Muscle of back (tissue), 3 donors: ENCODE measurements at regions not wholly inside any gene's neighbourhood (a gene's known extent, or its start where the extent isn't known, plus 50 kb on each side); places are given as distances from the start of the nearest gene placed in this dataset.

Experiments
- DNase-seq, 3 donors: peaks; one replicate each; pipeline versions ENCODE4 v3.0.0 to v3.0.0-alpha.2; 2013

- DNase-seq = no peak
These were observed 83.5 kb downstream of the TBX22 start for GRCh38 chrX:80098038-80098437.

GRCh38 chrX:80120335-80120734 is 105.8 kb downstream of the TBX22 start:
- no peak for DNase-seq

- no peak for DNase-seq
These were observed 124.4 kb downstream of the TBX22 start for GRCh38 chrX:80138938-80139337.

- DNase-seq = no peak
These were observed 125.0 kb downstream of the TBX22 start for GRCh38 chrX:80139564-80139963.

- no peak for DNase-seq
These were observed 156.0 kb downstream of the TBX22 start for GRCh38 chrX:80170581-80170980.

GRCh38 chrX:80173261-80173660 is 158.7 kb downstream of the TBX22 start:
- no peak for DNase-seq

GRCh38 chrX:80174925-80175574 is 160.5 kb downstream of the TBX22 start:
- DNase-seq = no peak

GRCh38 chrX:80181079-80181478 is 166.5 kb downstream of the TBX22 start:
- DNase-seq = no peak

- no peak for DNase-seq
These were observed 170.3 kb downstream of the TBX22 start for GRCh38 chrX:80184854-80185253.

GRCh38 chrX:80206647-80207046 is 192.1 kb downstream of the TBX22 start:
- no peak for DNase-seq

- no peak for DNase-seq
These were observed 192.8 kb downstream of the TBX22 start for GRCh38 chrX:80207327-80207726.

- DNase-seq = peak in 1 of 3 donors; percentile 6
These were observed 201.5 kb downstream of the TBX22 start for GRCh38 chrX:80216086-80216485.

- no peak for DNase-seq
These were observed 196.2 kb upstream of the TENT5D start for GRCh38 chrX:80223982-80224579.

- no peak for DNase-seq
These were observed 190.6 kb upstream of the TENT5D start for GRCh38 chrX:80229626-80230025.

- DNase-seq = no peak
These were observed 183.2 kb upstream of the TENT5D start for GRCh38 chrX:80237072-80237471.

GRCh38 chrX:80246271-80246670 is 174.0 kb upstream of the TENT5D start:
- peak in 1 of 3 donors; percentile 3 for DNase-seq

- no peak for DNase-seq
These were observed 154.0 kb upstream of the TENT5D start for GRCh38 chrX:80266287-80266686.

GRCh38 chrX:80266979-80267378 is 153.3 kb upstream of the TENT5D start:
- no peak for DNase-seq

- no peak for DNase-seq
These were observed 152.5 kb upstream of the TENT5D start for GRCh38 chrX:80267790-80268189.

- DNase-seq = no peak
These were observed 137.7 kb upstream of the TENT5D start for GRCh38 chrX:80282535-80282934.

- peak in 1 of 3 donors; percentile 10 for DNase-seq
These were observed 135.0 kb upstream of the TENT5D start for GRCh38 chrX:80285131-80285773.

- no peak for DNase-seq
These were observed 129.4 kb upstream of the TENT5D start for GRCh38 chrX:80290834-80291233.

- no peak for DNase-seq
These were observed 126.9 kb upstream of the TENT5D start for GRCh38 chrX:80293354-80293753.
